ENCODE measurements at regions not wholly inside any gene's neighbourhood (a gene's known extent, or its start where the extent isn't known, plus 50 kb on each side); places are given as distances from the start of the nearest gene placed in this dataset.

DNA sequence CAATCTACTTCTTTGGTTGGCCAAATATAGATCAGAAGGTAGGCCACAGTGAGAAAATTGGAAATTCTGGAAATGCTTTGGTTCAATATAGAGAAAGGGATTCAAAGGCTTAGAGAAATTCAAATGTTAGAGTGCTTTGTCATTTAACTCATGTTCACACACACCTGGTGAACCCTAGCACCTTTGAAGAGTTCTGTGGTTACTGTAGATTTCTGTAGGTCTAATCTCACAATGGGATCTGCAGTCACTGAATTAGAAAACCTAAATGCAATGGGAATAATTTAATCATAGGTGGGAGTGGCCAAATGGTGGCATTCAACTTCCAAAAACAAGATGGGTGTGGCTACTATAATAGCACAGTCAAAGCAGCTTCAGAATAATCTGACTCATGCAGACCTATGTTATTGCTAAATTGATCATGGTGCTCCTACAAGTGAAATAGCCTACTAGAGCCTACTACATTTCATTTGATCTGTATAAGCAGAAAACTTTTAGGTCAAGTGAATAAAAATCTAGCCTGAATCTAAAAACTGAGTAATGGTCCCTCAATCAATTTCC lies 1152.9 kb downstream of the PCDH9 start:
- Mint-ChIP-seq H3K4me3 (no peak overlapping the region), H3K4me1 (peaks cover 4% of the 10 kb centered on the region; the same call in 1 of the 2 replicates), H3K9me3 (peaks cover 4% of the 10 kb centered on the region; the same call in 1 of the 2 replicates), H3K27ac (no peak overlapping the region), H3K36me3 (no peaks in the 10 kb centered on the region), H3K27me3 (ENCODE audit: low read depth) (no peaks in the 10 kb centered on the region)
- ChIA-PET POLR2A (no interaction called here), CTCF (no interaction called here)
- no peak for ATAC-seq
- no peak for DNase-seq (ENCODE audit: low spot score)
- TF ChIP-seq NR2C2 (CRISPR knock-in tag; IDR thresholded peaks at IDR 0.05) (no peak), RELA (CRISPR knock-in tag; IDR thresholded peaks at IDR 0.05; ENCODE audit: borderline replicate concordance) (no peak), SMAD4 (CRISPR knock-in tag; IDR thresholded peaks at IDR 0.05) (no peak), ETV6 (CRISPR knock-in tag; IDR thresholded peaks at IDR 0.05) (no peak), EMX1 (CRISPR knock-in tag; IDR thresholded peaks at IDR 0.05) (no peak), ZNF671 (CRISPR knock-in tag; IDR thresholded peaks at IDR 0.05) (no peak), MYBL2 (CRISPR knock-in tag; IDR thresholded peaks at IDR 0.05) (no peak), TEAD1 (CRISPR knock-in tag; IDR thresholded peaks at IDR 0.05) (no peak)
- TF ChIP-seq, protein P1, sequence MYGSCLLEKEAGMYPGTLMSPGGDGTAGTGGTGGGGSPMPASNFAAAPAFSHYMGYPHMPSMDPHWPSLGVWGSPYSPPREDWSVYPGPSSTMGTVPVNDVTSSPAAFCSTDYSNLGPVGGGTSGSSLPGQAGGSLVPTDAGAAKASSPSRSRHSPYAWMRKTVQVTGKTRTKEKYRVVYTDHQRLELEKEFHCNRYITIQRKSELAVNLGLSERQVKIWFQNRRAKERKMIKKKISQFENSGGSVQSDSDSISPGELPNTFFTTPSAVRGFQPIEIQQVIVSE (CRISPR knock-in tag; IDR thresholded peaks at IDR 0.05; ENCODE audit: borderline replicate concordance), result no peak
- TF ChIP-seq, protein P2, sequence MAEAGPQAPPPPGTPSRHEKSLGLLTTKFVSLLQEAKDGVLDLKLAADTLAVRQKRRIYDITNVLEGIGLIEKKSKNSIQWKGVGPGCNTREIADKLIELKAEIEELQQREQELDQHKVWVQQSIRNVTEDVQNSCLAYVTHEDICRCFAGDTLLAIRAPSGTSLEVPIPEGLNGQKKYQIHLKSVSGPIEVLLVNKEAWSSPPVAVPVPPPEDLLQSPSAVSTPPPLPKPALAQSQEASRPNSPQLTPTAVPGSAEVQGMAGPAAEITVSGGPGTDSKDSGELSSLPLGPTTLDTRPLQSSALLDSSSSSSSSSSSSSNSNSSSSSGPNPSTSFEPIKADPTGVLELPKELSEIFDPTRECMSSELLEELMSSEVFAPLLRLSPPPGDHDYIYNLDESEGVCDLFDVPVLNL (CRISPR knock-in tag; IDR thresholded peaks at IDR 0.05; ENCODE audit: borderline replicate concordance, low read depth), result no peak
- TF ChIP-seq, protein P3, sequence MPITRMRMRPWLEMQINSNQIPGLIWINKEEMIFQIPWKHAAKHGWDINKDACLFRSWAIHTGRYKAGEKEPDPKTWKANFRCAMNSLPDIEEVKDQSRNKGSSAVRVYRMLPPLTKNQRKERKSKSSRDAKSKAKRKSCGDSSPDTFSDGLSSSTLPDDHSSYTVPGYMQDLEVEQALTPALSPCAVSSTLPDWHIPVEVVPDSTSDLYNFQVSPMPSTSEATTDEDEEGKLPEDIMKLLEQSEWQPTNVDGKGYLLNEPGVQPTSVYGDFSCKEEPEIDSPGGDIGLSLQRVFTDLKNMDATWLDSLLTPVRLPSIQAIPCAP (CRISPR knock-in tag; IDR thresholded peaks at IDR 0.05), result no peak
- TF ChIP-seq, protein P4, sequence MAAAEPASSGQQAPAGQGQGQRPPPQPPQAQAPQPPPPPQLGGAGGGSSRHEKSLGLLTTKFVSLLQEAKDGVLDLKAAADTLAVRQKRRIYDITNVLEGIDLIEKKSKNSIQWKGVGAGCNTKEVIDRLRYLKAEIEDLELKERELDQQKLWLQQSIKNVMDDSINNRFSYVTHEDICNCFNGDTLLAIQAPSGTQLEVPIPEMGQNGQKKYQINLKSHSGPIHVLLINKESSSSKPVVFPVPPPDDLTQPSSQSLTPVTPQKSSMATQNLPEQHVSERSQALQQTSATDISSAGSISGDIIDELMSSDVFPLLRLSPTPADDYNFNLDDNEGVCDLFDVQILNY (CRISPR knock-in tag; IDR thresholded peaks at IDR 0.05), result no peak
- TF ChIP-seq, protein P5, sequence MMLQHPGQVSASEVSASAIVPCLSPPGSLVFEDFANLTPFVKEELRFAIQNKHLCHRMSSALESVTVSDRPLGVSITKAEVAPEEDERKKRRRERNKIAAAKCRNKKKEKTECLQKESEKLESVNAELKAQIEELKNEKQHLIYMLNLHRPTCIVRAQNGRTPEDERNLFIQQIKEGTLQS (CRISPR knock-in tag; conservative IDR thresholded peaks at IDR 0.05), result no peak
- TF ChIP-seq, protein P6, sequence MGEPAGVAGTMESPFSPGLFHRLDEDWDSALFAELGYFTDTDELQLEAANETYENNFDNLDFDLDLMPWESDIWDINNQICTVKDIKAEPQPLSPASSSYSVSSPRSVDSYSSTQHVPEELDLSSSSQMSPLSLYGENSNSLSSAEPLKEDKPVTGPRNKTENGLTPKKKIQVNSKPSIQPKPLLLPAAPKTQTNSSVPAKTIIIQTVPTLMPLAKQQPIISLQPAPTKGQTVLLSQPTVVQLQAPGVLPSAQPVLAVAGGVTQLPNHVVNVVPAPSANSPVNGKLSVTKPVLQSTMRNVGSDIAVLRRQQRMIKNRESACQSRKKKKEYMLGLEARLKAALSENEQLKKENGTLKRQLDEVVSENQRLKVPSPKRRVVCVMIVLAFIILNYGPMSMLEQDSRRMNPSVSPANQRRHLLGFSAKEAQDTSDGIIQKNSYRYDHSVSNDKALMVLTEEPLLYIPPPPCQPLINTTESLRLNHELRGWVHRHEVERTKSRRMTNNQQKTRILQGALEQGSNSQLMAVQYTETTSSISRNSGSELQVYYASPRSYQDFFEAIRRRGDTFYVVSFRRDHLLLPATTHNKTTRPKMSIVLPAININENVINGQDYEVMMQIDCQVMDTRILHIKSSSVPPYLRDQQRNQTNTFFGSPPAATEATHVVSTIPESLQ (CRISPR knock-in tag; IDR thresholded peaks at IDR 0.05), result no peak

DNA sequence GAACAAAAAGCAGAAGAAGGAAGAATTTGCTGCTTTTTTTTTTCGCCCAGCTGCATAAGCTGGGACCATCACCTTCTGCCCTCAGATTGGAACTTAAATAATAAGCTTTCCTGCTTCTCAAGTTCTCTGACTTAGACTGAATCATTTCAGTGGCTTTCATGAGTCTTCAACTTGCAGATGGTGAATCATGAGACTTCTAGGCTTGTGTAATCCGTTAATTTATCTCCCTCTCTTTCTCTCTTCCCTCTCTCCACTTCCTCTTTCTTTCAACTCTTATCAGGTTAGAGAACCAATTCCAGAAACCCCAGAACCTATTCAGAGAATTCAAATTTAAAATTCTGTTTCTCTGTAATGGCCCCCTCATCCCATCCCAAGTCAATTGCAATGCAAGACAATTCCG lies 1153.7 kb downstream of the PCDH9 start:
- CTCF ChIA-PET, result no interaction called here
- H3K27me3 Mint-ChIP-seq (ENCODE audit: low read depth), result no peaks in the 10 kb centered on the region
- peaks cover 4% of the 10 kb centered on the region; the same call in 1 of the 2 replicates for H3K9me3 Mint-ChIP-seq
- POLR2A ChIA-PET, result no interaction called here
- H3K4me1 Mint-ChIP-seq, result peaks cover 10% of the 10 kb centered on the region
- H3K4me3 Mint-ChIP-seq, result no peak overlapping the region
- DNase-seq (ENCODE audit: low spot score) (no peak), ATAC-seq (no peak)
- no peaks in the 10 kb centered on the region for H3K36me3 Mint-ChIP-seq
- H3K27ac Mint-ChIP-seq, result no peak overlapping the region
- TF ChIP-seq ZNF396 (CRISPR knock-in tag; IDR thresholded peaks at IDR 0.05; ENCODE audit: borderline replicate concordance) (no peak), ZNF232 (CRISPR knock-in tag; IDR thresholded peaks at IDR 0.05) (no peak), NFATC4 (CRISPR knock-in tag; IDR thresholded peaks at IDR 0.05) (no peak), FOXK1 (CRISPR knock-in tag; IDR thresholded peaks at IDR 0.05) (no peak)
- TF ChIP-seq, protein P7, sequence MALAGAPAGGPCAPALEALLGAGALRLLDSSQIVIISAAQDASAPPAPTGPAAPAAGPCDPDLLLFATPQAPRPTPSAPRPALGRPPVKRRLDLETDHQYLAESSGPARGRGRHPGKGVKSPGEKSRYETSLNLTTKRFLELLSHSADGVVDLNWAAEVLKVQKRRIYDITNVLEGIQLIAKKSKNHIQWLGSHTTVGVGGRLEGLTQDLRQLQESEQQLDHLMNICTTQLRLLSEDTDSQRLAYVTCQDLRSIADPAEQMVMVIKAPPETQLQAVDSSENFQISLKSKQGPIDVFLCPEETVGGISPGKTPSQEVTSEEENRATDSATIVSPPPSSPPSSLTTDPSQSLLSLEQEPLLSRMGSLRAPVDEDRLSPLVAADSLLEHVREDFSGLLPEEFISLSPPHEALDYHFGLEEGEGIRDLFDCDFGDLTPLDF (CRISPR knock-in tag; IDR thresholded peaks at IDR 0.05), result no peak
- TF ChIP-seq, protein P8, sequence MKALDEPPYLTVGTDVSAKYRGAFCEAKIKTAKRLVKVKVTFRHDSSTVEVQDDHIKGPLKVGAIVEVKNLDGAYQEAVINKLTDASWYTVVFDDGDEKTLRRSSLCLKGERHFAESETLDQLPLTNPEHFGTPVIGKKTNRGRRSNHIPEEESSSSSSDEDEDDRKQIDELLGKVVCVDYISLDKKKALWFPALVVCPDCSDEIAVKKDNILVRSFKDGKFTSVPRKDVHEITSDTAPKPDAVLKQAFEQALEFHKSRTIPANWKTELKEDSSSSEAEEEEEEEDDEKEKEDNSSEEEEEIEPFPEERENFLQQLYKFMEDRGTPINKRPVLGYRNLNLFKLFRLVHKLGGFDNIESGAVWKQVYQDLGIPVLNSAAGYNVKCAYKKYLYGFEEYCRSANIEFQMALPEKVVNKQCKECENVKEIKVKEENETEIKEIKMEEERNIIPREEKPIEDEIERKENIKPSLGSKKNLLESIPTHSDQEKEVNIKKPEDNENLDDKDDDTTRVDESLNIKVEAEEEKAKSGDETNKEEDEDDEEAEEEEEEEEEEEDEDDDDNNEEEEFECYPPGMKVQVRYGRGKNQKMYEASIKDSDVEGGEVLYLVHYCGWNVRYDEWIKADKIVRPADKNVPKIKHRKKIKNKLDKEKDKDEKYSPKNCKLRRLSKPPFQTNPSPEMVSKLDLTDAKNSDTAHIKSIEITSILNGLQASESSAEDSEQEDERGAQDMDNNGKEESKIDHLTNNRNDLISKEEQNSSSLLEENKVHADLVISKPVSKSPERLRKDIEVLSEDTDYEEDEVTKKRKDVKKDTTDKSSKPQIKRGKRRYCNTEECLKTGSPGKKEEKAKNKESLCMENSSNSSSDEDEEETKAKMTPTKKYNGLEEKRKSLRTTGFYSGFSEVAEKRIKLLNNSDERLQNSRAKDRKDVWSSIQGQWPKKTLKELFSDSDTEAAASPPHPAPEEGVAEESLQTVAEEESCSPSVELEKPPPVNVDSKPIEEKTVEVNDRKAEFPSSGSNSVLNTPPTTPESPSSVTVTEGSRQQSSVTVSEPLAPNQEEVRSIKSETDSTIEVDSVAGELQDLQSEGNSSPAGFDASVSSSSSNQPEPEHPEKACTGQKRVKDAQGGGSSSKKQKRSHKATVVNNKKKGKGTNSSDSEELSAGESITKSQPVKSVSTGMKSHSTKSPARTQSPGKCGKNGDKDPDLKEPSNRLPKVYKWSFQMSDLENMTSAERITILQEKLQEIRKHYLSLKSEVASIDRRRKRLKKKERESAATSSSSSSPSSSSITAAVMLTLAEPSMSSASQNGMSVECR (CRISPR knock-in tag; IDR thresholded peaks at IDR 0.05; ENCODE audit: borderline replicate concordance), result no peak
- TF ChIP-seq, protein P6 (CRISPR knock-in tag; IDR thresholded peaks at IDR 0.05), result no peak
